ENCODE measurements at regions not wholly inside any gene's neighbourhood (a gene's known extent, or its start where the extent isn't known, plus 50 kb on each side); places are given as distances from the start of the nearest gene placed in this dataset.

- Histone ChIP-seq H3K27me3 (replicated peaks; ENCODE audit: insufficient read depth) (no peaks in the 10 kb centered on the region), H3K27ac (no peak overlapping the region), H3K9me3 (no peaks in the 10 kb centered on the region), H3K36me3 (no peaks in the 10 kb centered on the region), H3K4me1 (replicated peaks) (no peaks in the 10 kb centered on the region), H3K4me3 (no peak overlapping the region)
- intact Hi-C loops (cut with DNase I): no loop called here
- whole genome bisulfite sequencing: 82% methylated on average over 1 of the region's 1 CpG
- no peak for DNase-seq (ENCODE audit: low spot score)
- no peak for TF ChIP-seq POLR2A (IDR thresholded peaks at IDR 0.05)
- TF ChIP-seq POLR2AphosphoS5 (IDR thresholded peaks at IDR 0.05): no peak
- TF ChIP-seq, protein P1, sequence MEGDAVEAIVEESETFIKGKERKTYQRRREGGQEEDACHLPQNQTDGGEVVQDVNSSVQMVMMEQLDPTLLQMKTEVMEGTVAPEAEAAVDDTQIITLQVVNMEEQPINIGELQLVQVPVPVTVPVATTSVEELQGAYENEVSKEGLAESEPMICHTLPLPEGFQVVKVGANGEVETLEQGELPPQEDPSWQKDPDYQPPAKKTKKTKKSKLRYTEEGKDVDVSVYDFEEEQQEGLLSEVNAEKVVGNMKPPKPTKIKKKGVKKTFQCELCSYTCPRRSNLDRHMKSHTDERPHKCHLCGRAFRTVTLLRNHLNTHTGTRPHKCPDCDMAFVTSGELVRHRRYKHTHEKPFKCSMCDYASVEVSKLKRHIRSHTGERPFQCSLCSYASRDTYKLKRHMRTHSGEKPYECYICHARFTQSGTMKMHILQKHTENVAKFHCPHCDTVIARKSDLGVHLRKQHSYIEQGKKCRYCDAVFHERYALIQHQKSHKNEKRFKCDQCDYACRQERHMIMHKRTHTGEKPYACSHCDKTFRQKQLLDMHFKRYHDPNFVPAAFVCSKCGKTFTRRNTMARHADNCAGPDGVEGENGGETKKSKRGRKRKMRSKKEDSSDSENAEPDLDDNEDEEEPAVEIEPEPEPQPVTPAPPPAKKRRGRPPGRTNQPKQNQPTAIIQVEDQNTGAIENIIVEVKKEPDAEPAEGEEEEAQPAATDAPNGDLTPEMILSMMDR (IDR thresholded peaks at IDR 0.05): no peak
Observed at GRCh38 chr3:87044409-87044808, 53.5 kb upstream of the VGLL3 start.

DNA sequence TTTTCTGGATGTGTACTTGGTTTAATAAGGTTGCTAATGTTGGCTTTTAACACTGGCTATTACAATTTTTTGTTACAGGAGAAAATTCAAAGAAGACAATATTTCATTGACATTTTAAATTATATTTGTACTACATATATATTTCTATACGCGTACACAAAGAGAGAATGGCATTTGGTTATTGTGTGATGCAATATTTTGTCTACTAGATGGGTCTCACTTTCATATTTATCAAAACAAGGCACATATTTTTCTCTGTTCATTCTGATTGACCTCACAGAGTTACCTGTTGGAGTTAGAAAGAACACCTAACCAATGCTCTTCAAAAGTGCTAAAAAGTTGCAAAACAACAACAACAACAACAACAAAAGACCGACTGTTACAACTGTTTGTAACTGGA, 50.2 kb upstream of the VGLL3 start:
- H3K9me3 ChIP-seq: no peaks in the 10 kb centered on the region
- no peak for DNase-seq (ENCODE audit: low spot score)
- no peaks in the 10 kb centered on the region for H3K36me3 ChIP-seq
- H3K4me3 ChIP-seq: no peak overlapping the region
- intact Hi-C loops (cut with DNase I): no loop called here
- H3K27ac ChIP-seq: no peak overlapping the region
- TF ChIP-seq, protein P1 (IDR thresholded peaks at IDR 0.05): no peak
- TF ChIP-seq POLR2A (IDR thresholded peaks at IDR 0.05): no peak
- TF ChIP-seq POLR2AphosphoS5 (IDR thresholded peaks at IDR 0.05): no peak
- H3K4me1 ChIP-seq (replicated peaks): no peaks in the 10 kb centered on the region
- 73% methylated on average over 3 of the region's 3 CpGs for WGBS
- H3K27me3 ChIP-seq (replicated peaks; ENCODE audit: insufficient read depth): no peaks in the 10 kb centered on the region

Measured in prostate gland (tissue), 2 donors.